ENCODE measurements at regions not wholly inside any gene's neighbourhood (a gene's known extent, or its start where the extent isn't known, plus 50 kb on each side); places are given as distances from the start of the nearest gene placed in this dataset.

- Histone ChIP-seq H3F3A (replicated peaks; ENCODE audit: low read depth) (no peaks in the 10 kb centered on the region), H3K27me3 (ENCODE audit: insufficient read depth) (no peaks in the 10 kb centered on the region), H3K4me2 (no peak overlapping the region), H3K4me1 (ENCODE audit: insufficient read depth) (peaks cover 7% of the 10 kb centered on the region), H2AFZ (0 out of 2 replicates have a peak overlapping the region, but pooled peaks have one; percentile 66), H3K27ac (ENCODE audit: low read depth) (no peak overlapping the region), H3K4me3 (no peak overlapping the region), H3K9me2 (ENCODE audit: insufficient read depth) (no peaks in the 10 kb centered on the region), H3K79me2 (replicated peaks; ENCODE audit: insufficient read depth) (no peaks in the 10 kb centered on the region), H4K20me1 (replicated peaks; ENCODE audit: insufficient read depth) (no peaks in the 10 kb centered on the region), H3K36me3 (ENCODE audit: insufficient read depth) (no peaks in the 10 kb centered on the region)
- no peak overlapping the region for H3K4me3 Mint-ChIP-seq
- H3K4me1 Mint-ChIP-seq = peaks cover 10% of the 10 kb centered on the region; the same call in 2 of the 3 replicates
- TF ChIP-seq ZNF114 (CRISPR knock-in tag; IDR thresholded peaks at IDR 0.05) (no peak), ZNF462 (CRISPR knock-in tag; IDR thresholded peaks at IDR 0.05) (no peak), NANOG (IDR thresholded peaks at IDR 0.05; ENCODE audit: borderline replicate concordance) (no peak), ETS1 (IDR thresholded peaks at IDR 0.05) (no peak), REST (IDR thresholded peaks at IDR 0.05; ENCODE audit: unreplicated experiment) (no peak), ZNF331 (CRISPR knock-in tag; IDR thresholded peaks at IDR 0.05; ENCODE audit: low read depth) (no peak), POLR2AphosphoS5 (IDR thresholded peaks at IDR 0.05; ENCODE audit: low read depth) (no peak), CTCF (conservative IDR thresholded peaks at IDR 0.05; ENCODE audit: low read depth in 2 of 2) (no peak), STAT1 (IDR thresholded peaks at IDR 0.05; ENCODE audit: unreplicated experiment) (no peak), EZH2 (IDR thresholded peaks at IDR 0.05; ENCODE audit: low read depth, unreplicated experiment) (no peak), CREB1 (CRISPR knock-in tag; IDR thresholded peaks at IDR 0.05; ENCODE audit: low read depth) (no peak), JUNB (IDR thresholded peaks at IDR 0.05; ENCODE audit: unreplicated experiment) (no peak), EZH2phosphoT487 (IDR thresholded peaks at IDR 0.05; ENCODE audit: unreplicated experiment) (no peak)
- H3K9me3 Mint-ChIP-seq = no peaks in the 10 kb centered on the region
- ATAC-seq (no peak), DNase-seq (ENCODE audit: low spot score) (no peak)
- no peak overlapping the region for H3K27ac Mint-ChIP-seq
- H3K36me3 Mint-ChIP-seq (ENCODE audit: low read depth) = no peaks in the 10 kb centered on the region
- peaks cover 3% of the 10 kb centered on the region for H3K27me3 Mint-ChIP-seq (ENCODE audit: insufficient read depth, low read depth, poor library complexity)
These were observed 60.4 kb upstream of the CMKLR1 start for GRCh38 chr12:108399514-108399913.

Data from GM23338 (cell line).